Skin epidermis (tissue), 12 donors: ENCODE measurements at regions not wholly inside any gene's neighbourhood (a gene's known extent, or its start where the extent isn't known, plus 50 kb on each side); places are given as distances from the start of the nearest gene placed in this dataset.
A peak's percentile ranks its signal among the peaks of the same experiment; 100 is the strongest.

Source experiments
- H3K27ac ChIP-seq, 21 experiments: fragments of 200-600 bp; sonication (generic) in 11 of 21; one replicate each; pipeline ENCODE4 v1.5.0; 2020; ENCODE audit warnings: mild to moderate bottlenecking in 3 of 21, inconsistent platforms in 2 of 21, moderate library complexity in 2 of 21
- H3K4me3 ChIP-seq, 7 experiments: fragments of 200-600 bp; sonication (generic) in 2 of 7; one replicate each; pipeline ENCODE4 v1.5.0; 2020; ENCODE audit warnings: inconsistent platforms in 2 of 7, mild to moderate bottlenecking in 2 of 7, moderate library complexity in 1 of 7

DNA sequence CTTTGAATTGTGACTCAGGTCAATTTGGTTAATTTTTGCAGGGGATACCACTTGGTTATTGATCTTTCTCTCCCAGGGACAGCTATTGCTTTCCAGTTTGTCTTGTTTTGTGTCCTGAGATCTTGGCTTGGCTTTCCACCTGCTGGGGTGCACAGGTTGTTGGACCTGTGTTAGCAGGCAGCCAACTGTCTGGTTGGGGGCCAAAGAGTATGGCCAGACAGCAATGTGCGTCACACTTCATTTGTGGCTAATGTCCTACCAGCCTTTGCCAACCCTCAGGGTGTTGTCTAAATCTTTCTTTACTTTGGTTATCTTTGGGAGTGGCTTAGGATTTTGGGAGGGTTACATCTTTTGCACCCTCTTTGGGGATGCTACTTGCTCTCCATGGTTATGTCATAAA, 494.9 kb upstream of the ATP2B1 start:
- Histone ChIP-seq H3K4me3 (no peak overlapping the region), H3K27ac (no peak overlapping the region)

DNA sequence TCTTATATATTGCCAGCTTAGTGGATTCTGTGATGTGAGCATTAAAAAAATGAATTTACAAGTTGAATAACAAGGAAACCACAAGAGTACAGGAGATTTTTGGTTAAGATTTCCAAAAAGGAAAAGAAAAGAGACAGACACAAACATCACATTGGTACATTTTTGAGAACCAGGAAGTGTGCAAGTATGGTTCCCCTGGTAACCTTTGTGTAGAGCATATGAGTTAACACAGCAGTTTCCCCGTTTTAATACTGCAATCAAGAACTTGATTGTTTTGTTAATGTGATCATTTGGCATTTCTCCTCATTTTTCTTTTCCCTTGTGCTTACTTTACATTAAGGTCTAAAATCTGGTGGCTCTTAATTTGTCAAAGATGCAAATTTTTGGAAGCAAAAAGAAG, 490.4 kb upstream of the ATP2B1 start:
- Histone ChIP-seq H3K4me3 (no peak overlapping the region), H3K27ac (peak overlapping the region in 1 of 21 experiments; percentile 29)

DNA sequence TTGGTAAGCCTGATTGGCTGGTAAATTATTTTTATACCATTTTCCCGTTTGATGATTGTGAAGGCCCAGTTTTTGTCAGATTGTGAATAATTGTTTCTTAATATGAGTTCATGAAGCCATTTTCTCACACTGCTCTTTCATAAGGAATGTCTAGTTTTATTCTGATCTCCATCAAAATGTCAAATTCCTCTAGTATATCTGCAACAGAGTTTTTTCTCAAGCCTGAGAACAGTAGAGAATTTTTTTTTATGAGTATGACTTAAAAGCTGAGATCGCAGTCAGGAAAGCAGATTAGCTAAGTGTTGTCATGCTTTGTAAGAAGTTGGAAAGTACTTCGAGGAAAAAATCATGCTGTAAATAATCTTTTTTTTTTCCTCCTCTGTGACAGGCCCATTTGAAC, 484.9 kb upstream of the ATP2B1 start:
- Histone ChIP-seq H3K4me3 (no peak overlapping the region), H3K27ac (no peak overlapping the region)

DNA sequence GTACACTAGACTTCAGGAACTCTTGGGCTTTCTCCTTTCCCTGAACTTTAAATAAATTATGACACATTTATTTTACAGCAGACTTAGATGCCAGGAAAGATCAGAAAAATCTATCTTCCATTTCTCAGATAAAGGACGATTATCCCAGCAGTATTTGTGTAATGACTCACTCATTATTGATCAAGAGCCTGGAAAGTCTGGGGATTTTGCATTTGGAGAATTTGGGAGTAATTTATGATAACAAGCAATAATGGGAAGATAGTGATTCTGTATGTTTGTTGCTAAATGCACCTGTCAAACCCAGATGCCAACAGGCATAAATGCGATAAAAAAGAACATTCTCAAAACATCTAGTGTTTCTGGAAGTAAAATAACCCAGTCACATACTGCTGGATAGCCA, 480.2 kb upstream of the ATP2B1 start:
- Histone ChIP-seq H3K27ac (no peak overlapping the region), H3K4me3 (no peak overlapping the region)

DNA sequence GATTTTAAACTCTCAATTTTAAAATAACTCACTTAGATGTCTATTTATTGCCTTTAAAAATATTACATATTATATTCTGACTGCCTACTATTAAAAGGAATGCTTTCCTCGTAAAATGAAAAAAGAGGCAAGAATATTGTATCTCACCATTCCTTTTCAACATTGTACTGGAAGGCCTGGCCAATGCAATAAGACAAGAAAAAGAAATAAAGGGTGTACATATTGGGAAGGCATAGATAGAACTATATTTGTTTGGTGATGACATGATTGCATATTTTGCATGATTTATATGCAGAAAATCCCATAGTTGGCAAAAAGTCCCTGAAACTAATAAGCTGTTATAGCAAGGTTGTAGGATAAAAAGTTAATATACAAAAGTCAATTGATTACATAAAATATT, 474.6 kb upstream of the ATP2B1 start:
- H3K27ac ChIP-seq: no peak overlapping the region
- H3K4me3 ChIP-seq: no peak overlapping the region

DNA sequence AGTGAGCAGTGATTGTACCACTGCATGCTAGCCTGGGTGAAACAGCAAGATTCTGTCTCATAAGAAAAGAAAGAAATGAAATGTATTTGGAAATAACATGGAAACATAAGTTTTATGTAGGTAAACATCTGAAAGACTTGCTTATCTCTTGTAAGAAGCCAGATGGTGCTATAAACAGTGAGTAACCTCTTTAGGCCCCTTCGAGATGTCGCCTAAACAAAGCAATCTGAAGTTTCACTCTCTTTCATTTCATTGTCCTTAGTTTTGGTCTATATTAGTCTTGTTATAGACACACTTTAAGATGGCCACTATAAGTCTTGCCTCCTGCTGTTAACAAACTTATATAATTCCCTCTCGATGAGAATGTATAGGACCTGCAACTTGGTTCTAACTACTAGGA, 472.6 kb upstream of the ATP2B1 start:
- no peak overlapping the region for H3K27ac ChIP-seq
- H3K4me3 ChIP-seq: no peak overlapping the region

DNA sequence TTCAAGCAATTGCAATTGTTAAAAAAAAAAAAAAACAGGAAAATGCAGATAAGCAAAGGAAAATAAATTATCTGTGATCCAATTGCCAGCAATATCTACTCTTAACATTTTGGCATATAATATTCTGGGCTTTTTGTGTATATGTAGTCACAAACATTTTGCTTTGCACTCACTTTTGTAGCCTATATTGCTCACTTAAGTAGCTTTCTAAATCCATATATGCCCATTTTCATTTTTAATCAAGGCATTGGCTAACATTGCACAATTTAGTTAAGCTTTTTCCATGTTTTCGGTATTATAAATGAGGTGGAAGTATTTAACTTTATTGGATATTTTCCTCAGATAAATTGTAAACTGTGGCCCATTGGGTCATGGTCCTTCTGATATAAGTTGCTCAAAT, 466.3 kb upstream of the ATP2B1 start:
- Histone ChIP-seq H3K4me3 (no peak overlapping the region), H3K27ac (no peak overlapping the region)

DNA sequence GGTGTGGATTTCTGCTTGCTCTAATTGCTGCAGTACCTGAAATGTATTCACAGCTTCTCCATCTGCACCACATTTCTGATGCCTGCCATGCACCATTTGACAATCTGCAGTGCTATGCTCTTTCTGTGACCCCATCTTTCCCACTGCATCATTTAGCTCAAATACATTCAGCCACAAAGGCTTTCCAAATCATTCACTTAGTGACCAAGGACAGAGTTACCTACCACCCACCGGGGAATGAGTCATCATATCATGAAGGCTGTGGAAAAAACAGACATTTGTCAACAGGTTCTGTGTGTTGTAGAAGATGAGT, 465.5 kb upstream of the ATP2B1 start:
- Histone ChIP-seq H3K27ac (no peak overlapping the region), H3K4me3 (no peak overlapping the region)

DNA sequence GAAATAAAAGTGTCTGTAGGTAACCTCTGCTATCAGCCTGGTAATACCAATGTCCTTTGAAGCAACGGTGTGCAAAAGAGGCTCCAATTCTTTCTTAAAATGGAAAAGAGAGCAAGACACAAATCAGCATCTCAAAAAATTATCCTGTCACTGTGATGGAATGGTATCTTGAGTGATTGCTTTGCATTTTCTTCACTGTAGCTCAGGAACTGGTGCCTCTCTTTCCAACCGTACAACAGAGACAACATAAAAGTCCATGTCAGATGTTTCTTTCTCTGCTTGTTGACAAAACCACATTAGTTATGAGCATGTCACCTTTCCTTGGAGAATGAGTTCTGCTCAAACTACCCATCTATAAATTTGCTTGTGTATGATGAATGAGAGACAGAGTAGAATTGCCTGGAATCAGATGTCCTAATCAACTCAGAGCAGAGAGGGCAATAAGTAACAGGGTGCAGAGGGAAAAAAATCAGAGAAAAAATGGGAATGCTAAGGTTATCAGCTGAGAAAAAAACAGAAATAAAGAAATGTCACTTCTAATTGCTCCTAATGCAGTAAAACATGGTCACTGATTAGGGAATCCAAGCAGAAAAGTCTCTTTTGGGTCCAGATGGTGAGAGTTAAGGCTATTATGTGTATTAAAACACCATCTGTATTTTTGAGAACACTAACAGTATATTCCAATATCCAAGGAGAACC, 465.0 kb upstream of the ATP2B1 start:
- Histone ChIP-seq H3K27ac (no peak overlapping the region), H3K4me3 (no peak overlapping the region)

DNA sequence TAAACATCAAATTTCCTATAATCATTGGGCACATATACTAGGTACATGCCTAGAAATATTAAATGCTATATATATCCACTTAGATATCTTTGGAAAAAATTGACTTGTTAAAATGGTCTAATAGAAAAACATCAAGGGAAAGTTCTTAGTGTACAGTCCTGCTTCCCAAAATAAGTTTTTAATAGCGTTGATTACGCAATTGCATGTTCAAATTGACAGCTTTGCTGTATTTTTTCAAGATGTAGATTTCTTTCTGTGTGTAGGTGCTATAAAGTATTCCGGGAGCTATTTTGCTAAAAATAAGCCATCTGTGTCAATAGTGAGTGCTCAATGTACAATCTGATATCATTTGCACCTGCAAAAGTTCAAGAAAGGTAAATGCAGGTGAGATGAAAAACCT, 463.9 kb upstream of the ATP2B1 start:
- Histone ChIP-seq H3K4me3 (no peak overlapping the region), H3K27ac (no peak overlapping the region)

DNA sequence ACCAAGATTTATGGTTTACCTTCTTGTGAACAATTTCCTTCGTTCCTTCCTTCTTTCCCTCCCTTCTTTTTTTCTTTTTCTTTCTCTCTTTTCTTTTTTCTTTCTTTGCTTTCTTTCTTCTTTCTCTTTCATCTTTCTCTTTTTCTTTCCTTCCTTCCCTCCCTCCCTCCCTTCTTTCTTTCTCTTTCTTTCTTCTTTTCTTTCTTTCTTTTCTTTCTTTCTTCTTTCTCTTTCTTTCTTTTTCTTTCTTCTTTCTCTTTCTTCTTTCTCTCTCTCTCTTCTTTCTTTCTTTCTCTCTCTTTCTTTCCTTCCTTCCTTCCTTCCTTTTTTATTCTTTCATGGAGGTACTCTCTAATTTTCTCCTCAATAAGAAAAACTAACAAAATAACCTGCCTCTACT, 462.1 kb upstream of the ATP2B1 start:
- Histone ChIP-seq H3K27ac (no peak overlapping the region), H3K4me3 (no peak overlapping the region)

DNA sequence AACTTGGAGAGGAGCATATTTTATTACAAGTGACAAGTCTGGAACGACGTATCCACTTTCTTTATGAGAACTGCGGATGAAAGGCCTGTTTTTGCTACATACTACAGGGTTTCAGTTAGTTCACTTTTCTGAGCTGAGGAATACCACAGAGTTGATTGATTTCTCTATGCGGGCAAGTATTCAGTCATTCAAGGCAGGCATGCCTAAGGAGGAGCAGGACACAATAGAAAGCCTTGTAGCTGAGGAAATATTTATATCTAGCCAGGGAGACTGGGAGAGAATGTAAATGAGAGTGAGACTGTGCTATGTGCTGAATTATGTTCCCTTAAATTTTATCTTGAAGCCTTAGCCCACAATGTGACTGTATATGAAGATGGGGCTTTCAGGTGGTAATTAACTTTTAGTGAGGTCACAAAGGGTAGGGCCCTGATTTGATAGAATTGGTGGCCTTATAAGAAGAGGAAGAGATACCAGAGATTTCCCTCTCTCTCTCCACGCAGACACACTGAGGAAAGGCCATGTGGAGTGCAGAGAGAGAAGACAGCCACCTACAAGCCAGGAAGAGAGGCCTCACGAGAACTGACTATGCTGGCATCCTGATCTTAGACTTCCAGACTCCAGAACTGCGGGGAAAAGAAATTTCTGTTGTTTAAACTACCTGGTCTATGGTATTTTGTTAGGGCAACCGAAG, 459.0 kb upstream of the ATP2B1 start:
- H3K27ac ChIP-seq: no peak overlapping the region
- H3K4me3 ChIP-seq: no peak overlapping the region

DNA sequence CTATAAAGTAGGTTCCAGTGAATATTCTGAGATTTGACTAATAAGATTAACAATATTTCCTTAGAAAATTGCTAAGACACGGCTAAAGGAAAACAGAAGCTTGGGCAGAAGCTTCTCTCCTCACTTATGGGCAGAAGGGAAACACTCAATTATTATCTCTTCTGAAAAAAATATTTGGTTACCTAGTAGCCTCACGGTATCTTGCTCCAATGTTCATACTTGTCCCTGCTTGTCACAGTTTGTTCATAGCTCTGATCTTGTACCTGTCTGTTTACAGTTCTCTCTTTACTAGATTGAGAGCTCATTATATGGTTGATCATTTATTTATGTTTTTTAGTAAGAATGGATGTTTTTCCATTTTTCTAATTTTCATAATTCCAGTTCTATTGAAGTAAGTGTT, 458.0 kb upstream of the ATP2B1 start:
- peak overlapping the region in 1 of 21 experiments; percentile 31 for H3K27ac ChIP-seq

DNA sequence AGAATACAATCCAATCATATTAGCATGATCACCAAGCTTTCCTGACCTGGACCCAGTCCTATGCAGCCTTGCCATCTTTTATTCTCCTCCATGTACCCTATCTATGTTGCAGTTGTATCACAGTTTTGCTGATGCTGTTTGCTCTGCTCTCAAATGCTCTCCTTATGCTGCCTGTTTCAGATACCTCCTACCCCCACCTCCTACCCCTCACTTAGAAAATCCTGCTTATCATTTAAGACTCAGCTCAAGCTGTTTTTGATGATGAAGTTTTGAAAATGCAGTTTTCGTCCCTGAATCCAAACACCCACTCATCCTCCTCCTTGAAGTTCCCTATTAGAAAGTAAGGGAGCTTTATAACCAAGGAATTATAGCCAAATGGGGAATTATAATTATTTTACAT, 457.4 kb upstream of the ATP2B1 start:
- Histone ChIP-seq H3K4me3 (no peak overlapping the region), H3K27ac (peak overlapping the region in 1 of 21 experiments; percentile 31)

More for the DNA sequence above, 458.0 kb upstream of the ATP2B1 start:
- no peak overlapping the region for H3K4me3 ChIP-seq

DNA sequence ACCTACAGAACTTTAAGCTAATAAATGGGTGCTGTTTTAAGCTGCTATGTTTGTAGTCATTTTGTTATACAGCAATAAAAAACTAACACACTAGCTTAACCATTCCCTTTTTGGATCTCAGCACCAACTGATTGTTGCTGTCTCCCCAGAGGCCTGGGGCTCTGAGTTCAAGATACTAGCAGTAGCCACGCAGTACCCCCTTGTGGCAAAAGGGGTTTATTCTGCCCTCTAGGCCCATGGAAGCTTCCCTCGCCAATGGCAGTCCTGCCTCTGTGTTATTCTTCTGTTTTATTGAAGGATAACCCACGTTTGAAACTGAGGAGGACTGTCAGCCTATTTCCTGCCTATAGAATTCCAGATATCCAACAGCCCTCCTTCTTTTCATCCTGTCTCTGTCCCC, 455.3 kb upstream of the ATP2B1 start:
- Histone ChIP-seq H3K27ac (no peak overlapping the region), H3K4me3 (no peak overlapping the region)

DNA sequence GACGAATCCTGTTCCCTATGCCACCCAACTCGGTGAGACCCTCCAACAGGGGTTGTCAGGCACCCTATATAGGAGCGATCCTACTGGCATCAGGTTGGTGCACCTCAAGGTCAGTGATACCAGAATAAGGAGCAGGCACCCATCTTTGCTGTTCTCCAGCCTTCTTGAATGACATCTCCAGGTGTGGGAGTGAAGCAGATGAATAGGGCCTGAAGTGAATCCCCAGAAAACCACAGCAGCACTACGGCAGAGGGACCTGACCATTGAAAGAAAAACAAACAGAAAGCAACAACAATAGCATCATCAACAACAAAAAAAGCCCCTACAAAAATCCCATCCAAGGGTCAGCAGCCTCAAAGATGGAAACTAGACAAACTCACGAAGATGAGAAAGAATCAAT, 445.2 kb upstream of the ATP2B1 start:
- no peak overlapping the region for H3K4me3 ChIP-seq
- no peak overlapping the region for H3K27ac ChIP-seq

DNA sequence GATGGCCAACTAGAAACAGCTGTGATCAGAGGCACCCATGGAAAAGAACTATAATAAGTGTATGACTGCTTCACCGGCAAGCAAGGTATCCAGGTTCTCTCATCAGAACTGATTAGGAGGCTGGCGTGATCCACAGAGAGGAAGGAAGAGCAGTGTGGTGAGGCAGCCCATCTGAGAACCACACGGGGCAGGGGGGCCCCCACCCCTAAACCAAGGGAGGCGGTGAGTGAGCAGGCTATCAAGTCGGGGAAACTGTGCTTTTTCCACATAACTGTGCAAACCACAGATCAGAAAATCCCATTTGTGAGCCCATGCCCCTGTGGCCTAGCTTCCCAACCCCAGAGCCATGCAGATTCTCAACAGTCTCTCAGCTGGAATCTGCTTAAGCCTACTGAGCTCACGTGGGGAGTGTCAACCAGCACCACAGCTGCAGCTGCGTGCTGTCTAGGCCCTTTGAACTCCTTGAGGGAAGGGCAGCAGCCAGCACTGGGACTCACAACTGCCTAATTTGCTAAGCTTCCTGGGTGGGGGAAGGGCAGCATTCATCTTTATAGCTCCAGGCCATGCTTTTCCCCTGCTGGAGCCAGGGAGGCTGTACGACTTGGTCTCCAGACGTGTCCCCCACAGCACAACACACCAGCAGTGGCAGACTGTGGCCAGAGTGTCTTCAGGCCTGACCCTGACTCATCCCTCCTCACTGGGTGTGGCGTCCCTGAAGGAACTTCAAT, 444.4 kb upstream of the ATP2B1 start:
- Histone ChIP-seq H3K4me3 (no peak overlapping the region), H3K27ac (no peak overlapping the region)

DNA sequence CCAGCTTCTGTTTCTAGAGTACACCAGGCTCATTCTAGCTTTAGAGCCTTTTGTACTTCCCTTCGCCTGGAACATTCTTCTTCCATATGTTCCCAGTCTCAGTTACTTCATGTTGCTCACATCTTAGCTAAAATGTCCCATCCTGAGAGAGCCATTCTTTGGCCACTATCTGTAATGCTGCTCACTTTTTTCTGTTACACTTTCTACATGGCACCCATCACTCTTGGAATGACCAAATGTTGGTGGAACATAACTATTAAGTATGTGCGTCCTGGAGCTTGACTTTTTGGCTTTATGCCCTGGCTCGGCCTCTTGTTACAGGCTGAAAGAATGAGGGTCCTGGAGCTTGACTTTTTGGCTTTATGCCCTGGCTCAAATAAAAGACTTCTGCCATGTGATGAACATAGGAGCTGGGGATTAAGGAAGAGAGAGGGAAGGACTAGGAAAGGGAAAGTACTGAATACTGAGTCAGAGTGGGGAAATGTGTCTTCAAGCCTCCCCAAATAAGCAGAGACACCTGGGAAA, 442.9 kb upstream of the ATP2B1 start:
- no peak overlapping the region for H3K27ac ChIP-seq
- H3K4me3 ChIP-seq: no peak overlapping the region

DNA sequence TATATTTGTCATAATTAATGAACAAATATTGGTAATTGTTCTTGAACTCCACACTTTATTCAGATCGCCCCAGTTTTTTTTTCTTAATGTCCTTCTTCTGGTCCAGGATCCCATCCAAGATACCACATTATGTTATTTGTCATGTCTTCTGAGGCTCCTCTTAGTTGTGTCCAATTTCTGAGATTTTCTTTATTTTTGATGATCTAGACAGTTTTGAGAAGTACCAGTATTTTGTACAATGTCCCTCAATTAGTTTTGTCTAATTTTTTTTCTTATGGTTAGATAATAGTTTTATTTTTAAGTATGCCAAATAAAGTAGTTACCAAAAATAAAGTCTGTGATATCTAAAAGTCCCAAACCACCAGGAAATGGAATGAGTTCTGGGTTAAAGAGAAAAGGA, 440.8 kb upstream of the ATP2B1 start:
- H3K27ac ChIP-seq: no peak overlapping the region
- no peak overlapping the region for H3K4me3 ChIP-seq

DNA sequence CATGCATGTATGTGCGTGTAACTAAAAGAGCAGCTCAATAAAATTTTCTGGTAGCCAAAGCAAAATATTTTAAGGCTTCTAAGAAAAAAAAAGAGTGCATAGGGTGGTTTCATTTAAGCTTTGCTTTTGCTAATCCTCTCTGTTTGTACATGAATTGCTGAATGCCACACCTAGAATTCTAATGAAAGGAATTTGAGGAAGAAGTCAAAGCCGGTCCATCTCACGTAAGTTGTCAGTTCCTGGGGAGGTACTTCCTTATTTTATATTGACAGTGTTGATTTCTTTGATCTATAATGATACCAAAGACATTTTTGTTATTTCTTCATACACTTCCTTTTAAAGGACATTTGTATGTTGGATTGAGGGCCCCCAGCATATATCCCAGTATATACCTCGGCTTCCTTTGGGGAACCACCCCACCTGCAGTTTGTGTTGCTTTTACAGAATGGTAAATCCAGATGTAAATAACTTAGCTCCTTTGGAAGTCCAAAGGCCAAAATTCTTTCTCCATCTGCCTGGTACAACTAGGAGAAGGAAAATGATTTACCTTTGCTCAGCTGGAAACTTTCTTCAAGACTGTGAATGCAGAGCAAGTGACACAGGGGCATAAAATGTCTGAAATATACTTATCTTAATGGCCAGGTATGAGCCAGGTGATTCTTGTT, 420.9 kb upstream of the ATP2B1 start:
- no peak overlapping the region for H3K4me3 ChIP-seq
- no peak overlapping the region for H3K27ac ChIP-seq

DNA sequence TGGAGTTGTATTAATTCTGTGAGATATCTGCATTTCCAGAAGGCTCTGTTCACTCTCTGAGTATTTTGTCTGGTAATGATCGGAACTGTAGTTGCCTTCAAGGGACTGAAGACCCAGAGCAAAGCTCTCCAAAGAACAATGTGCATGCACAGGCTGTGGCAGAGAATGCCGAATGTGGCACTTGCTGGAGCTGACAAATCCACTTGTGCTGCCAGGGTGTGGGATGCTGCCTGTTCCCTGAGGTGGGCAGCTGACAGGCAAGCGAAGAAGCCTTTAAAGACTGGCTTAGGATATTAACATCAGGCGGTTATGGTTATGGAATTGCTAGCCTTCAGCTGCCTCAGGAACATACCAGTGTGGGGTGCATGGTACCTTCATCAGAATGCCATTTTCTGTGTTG, 419.9 kb upstream of the ATP2B1 start:
- Histone ChIP-seq H3K4me3 (no peak overlapping the region), H3K27ac (no peak overlapping the region)
